Stomach (tissue), 8 donors: ENCODE measurements at regions not wholly inside any gene's neighbourhood (a gene's known extent, or its start where the extent isn't known, plus 50 kb on each side); places are given as distances from the start of the nearest gene placed in this dataset.

Experiments used
- DNase-seq, 2 donors: peaks; one replicate each; pipeline versions ENCODE4 v3.0.0 to v3.0.0-alpha.2; 2013 to 2019
- H3K27ac ChIP-seq, 5 donors: fragments of 200-600 bp in 4 of 5; sonication (generic) in 4 of 5; one replicate each; pipeline ENCODE4 v1.5.1; 2013 to 2019; ENCODE audit warnings: mild to moderate bottlenecking in 1 of 5, moderate library complexity in 1 of 5
- H3K27me3 ChIP-seq, 3 donors: fragments of 200-600 bp; sonication (generic); one replicate each; pipeline ENCODE4 v1.5.1; 2017 to 2019; ENCODE audit warnings: mixed run types in 1 of 3
- H3K36me3 ChIP-seq, 4 donors: fragments of 200-600 bp; sonication (generic); 1 replicate in 3 of 4; 2 replicates in 1 of 4; pipeline ENCODE4 v1.5.1; 2016 to 2019
- H3K4me1 ChIP-seq, 4 donors: fragments of 200-600 bp; sonication (generic); one replicate each; pipeline ENCODE4 v1.5.1; 2016 to 2019
- H3K4me3 ChIP-seq, 4 donors: fragments of 200-600 bp; sonication (generic) in 3 of 4; one replicate each; pipeline ENCODE4 v1.5.1; 2016 to 2019; ENCODE audit warnings: mild to moderate bottlenecking in 1 of 4
- H3K9me3 ChIP-seq, 4 donors: fragments of 200-600 bp; sonication (generic); one replicate each; pipeline ENCODE4 v1.5.1; 2016 to 2019
- CTCF ChIP-seq, 7 experiments: fragments of 450-650 bp in 4 of 7; fragments of 200-600 bp in 3 of 7; sonication (generic) in 3 of 7; IDR thresholded peaks; one replicate each; pipeline ENCODE4 v1.5.1; 2016 to 2019; ENCODE audit warnings: antibody characterized with exemption in 7 of 7, control low read depth in 2 of 7, mild to moderate bottlenecking in 1 of 7
- EP300 ChIP-seq: sonication (generic); formaldehyde crosslinking; IDR thresholded peaks from one replicate; pipeline ENCODE4 v1.6.1; 2017; ENCODE audit warnings: antibody characterized with exemption
- POLR2A ChIP-seq, 4 donors: fragments of 450-650 bp; IDR thresholded peaks; one replicate each; pipeline ENCODE4 v1.6.1; 2016; ENCODE audit warnings: antibody characterized with exemption in 4 of 4, control low read depth in 2 of 4, mild to moderate bottlenecking in 1 of 4, moderate library complexity in 1 of 4
- POLR2AphosphoS5 ChIP-seq, 3 donors: sonication (generic); formaldehyde crosslinking; IDR thresholded peaks; one replicate each; pipeline ENCODE4 v1.6.1; 2016; ENCODE audit warnings: antibody characterized with exemption in 3 of 3
- whole genome bisulfite sequencing, 5 donors: extraction: QIAGEN DNeasy Blood & Tissue Kit in 3 of 5; methylation state at CpG; one replicate each; pipeline versions ENCODE4 v1.1.5 to v1.1.7; 2013 to 2018; 5-methylcytosine and 5-hydroxymethylcytosine counted together
- intact Hi-C: fragments of 100-400 bp; cut with DNase I; formaldehyde crosslinking; loops from one replicate; pipeline ENCODE4 v1.15.1; 2023; ENCODE audit warnings: low total_unique reads
- donor health status: healthy with polysubstance abuse.
- donor health status: Bipolar disorder and iron deficiency.
- donor health status: healthy.

- no peak overlapping the region for H3K4me3 ChIP-seq
- H3K4me1 ChIP-seq = no peaks in the 10 kb centered on the region
- no peak overlapping the region for H3K27ac ChIP-seq
- no peaks in the 10 kb centered on the region for H3K9me3 ChIP-seq
- intact Hi-C loops = no loop called here
- H3K36me3 ChIP-seq = no peaks in the 10 kb centered on the region
- H3K27me3 ChIP-seq = no peaks in the 10 kb centered on the region
- TF ChIP-seq POLR2A (IDR thresholded peaks at IDR 0.05) (no peak), EP300 (no peak), POLR2AphosphoS5 (IDR thresholded peaks at IDR 0.05) (no peak), CTCF (IDR thresholded peaks at IDR 0.05) (no peak)
- no peak for DNase-seq
Observed at GRCh38 chr1:56222914-56223540, 356.3 kb downstream of the PLPP3 start.

- Histone ChIP-seq H3K27ac (no peak overlapping the region), H3K9me3 (no peaks in the 10 kb centered on the region), H3K4me3 (no peak overlapping the region), H3K4me1 (no peaks in the 10 kb centered on the region), H3K27me3 (no peaks in the 10 kb centered on the region), H3K36me3 (no peaks in the 10 kb centered on the region)
- WGBS, 5 donors = 85 to 94% (median 88%) methylated on average over 4 of the region's 4 CpGs
- intact Hi-C loops = no loop called here
- TF ChIP-seq POLR2A (IDR thresholded peaks at IDR 0.05) (no peak), CTCF (IDR thresholded peaks at IDR 0.05) (no peak), POLR2AphosphoS5 (IDR thresholded peaks at IDR 0.05) (no peak), EP300 (no peak)
- no peak for DNase-seq
Observed at GRCh38 chr1:56220021-56220420, 359.3 kb downstream of the PLPP3 start.

- no peaks in the 10 kb centered on the region for H3K36me3 ChIP-seq
- H3K9me3 ChIP-seq = no peaks in the 10 kb centered on the region
- TF ChIP-seq CTCF (IDR thresholded peaks at IDR 0.05) (no peak), POLR2A (IDR thresholded peaks at IDR 0.05) (no peak), EP300 (no peak), POLR2AphosphoS5 (IDR thresholded peaks at IDR 0.05) (no peak)
- intact Hi-C loops = no loop called here
- H3K4me1 ChIP-seq = no peaks in the 10 kb centered on the region
- no peak overlapping the region for H3K27ac ChIP-seq
- no peak overlapping the region for H3K4me3 ChIP-seq
- no peak for DNase-seq
- H3K27me3 ChIP-seq = no peaks in the 10 kb centered on the region
- 85 to 89% (median 88%) methylated on average over 4 of the region's 4 CpGs for WGBS, 5 donors
Observed at GRCh38 chr1:56218023-56218422, 361.3 kb downstream of the PLPP3 start.

GRCh38 chr1:56216218-56216617, 363.1 kb downstream of the PLPP3 start:
- WGBS, 5 donors = 52 to 66% (median 65%) methylated on average over 4 of the region's 4 CpGs
- Histone ChIP-seq H3K4me3 (no peak overlapping the region), H3K4me1 (no peaks in the 10 kb centered on the region), H3K36me3 (no peaks in the 10 kb centered on the region), H3K9me3 (no peaks in the 10 kb centered on the region), H3K27ac (no peak overlapping the region), H3K27me3 (no peaks in the 10 kb centered on the region)
- DNase-seq = no peak
- TF ChIP-seq EP300 = no peak
- TF ChIP-seq CTCF (IDR thresholded peaks at IDR 0.05) = no peak
- no peak for TF ChIP-seq POLR2A (IDR thresholded peaks at IDR 0.05)
- TF ChIP-seq POLR2AphosphoS5 (IDR thresholded peaks at IDR 0.05) = no peak
- intact Hi-C loops = no loop called here
